Endodermal cell (in vitro differentiated cells): ENCODE measurements at regions not wholly inside any gene's neighbourhood (a gene's known extent, or its start where the extent isn't known, plus 50 kb on each side); places are given as distances from the start of the nearest gene placed in this dataset.

Experiments
- DNase-seq: peaks from one replicate; pipeline ENCODE4 v3.0.0-alpha.2; 2017
- H3K27ac ChIP-seq: 2 replicates; pipeline ENCODE4 v1.5.1; 2013; ENCODE audit warnings: mild to moderate bottlenecking, low read depth, low read length, moderate library complexity
- H3K27me3 ChIP-seq: 2 replicates; pipeline ENCODE4 v1.6.1; 2013; ENCODE audit warnings: mild to moderate bottlenecking, low read length, moderate library complexity; ENCODE audit not compliant: insufficient read depth, control insufficient read depth, poor library complexity, severe bottlenecking
- H3K36me3 ChIP-seq: 2 replicates; pipeline ENCODE4 v1.7.0; 2013; ENCODE audit warnings: mild to moderate bottlenecking, low read length, moderate library complexity; ENCODE audit not compliant: control insufficient read depth, insufficient read depth
- H3K4me1 ChIP-seq: one replicate; pipeline ENCODE4 v1.7.0; 2013; ENCODE audit warnings: low read length; ENCODE audit not compliant: control insufficient read depth, insufficient read depth
- H3K4me3 ChIP-seq: 2 replicates; pipeline ENCODE4 v1.5.1; 2013; ENCODE audit warnings: mild to moderate bottlenecking, low read length, moderate library complexity
- H3K9ac ChIP-seq: 2 replicates; pipeline ENCODE4 v1.6.1; 2013; ENCODE audit warnings: mild to moderate bottlenecking, low read length, moderate library complexity; ENCODE audit not compliant: poor library complexity, severe bottlenecking; ENCODE audit errors: extremely low read depth
- H3K9me3 ChIP-seq: 2 replicates; pipeline ENCODE4 v1.6.1; 2013; ENCODE audit warnings: mild to moderate bottlenecking, low read length, moderate library complexity; ENCODE audit not compliant: control insufficient read depth
- H3K27ac Mint-ChIP-seq: 2 replicates; pipeline ENCODE4 v1.8.0; 2020; ENCODE audit warnings: mixed read lengths
- H3K27me3 Mint-ChIP-seq: 2 replicates; pipeline ENCODE4 v1.8.0; 2021; ENCODE audit warnings: mild to moderate bottlenecking, mixed read lengths; ENCODE audit not compliant: insufficient read depth
- H3K36me3 Mint-ChIP-seq: 2 replicates; pipeline ENCODE4 v1.8.0; 2020; ENCODE audit warnings: low read depth, mixed read lengths
- H3K4me1 Mint-ChIP-seq: 2 replicates; pipeline ENCODE4 v1.8.0; 2020; ENCODE audit warnings: mixed read lengths
- H3K4me3 Mint-ChIP-seq: 2 replicates; pipeline ENCODE4 v1.8.0; 2020; ENCODE audit warnings: mild to moderate bottlenecking, moderate library complexity, mixed read lengths
- H3K9me3 Mint-ChIP-seq: 2 replicates; pipeline ENCODE4 v1.8.0; 2020; ENCODE audit warnings: mild to moderate bottlenecking, mixed read lengths
- WGBS, 2 experiments: methylation state at CpG; one replicate each; pipeline versions ENCODE4 v1.1.5 to v1.1.7; 2013; ENCODE audit warnings: missing lambda C conversion rate in 2 of 2, mixed read lengths in 1 of 2; ENCODE audit not compliant: insufficient coverage in 1 of 2, insufficient read length in 1 of 2; 5-methylcytosine and 5-hydroxymethylcytosine counted together
- TF ChIP-seq, protein P1 (sequence below): fragments of 200-600 bp; sonication (generic); conservative IDR thresholded peaks from 2 replicates; pipeline ENCODE4 v1.5.0; 2021; ENCODE audit warnings: antibody characterized with exemption, mild to moderate bottlenecking

DNA sequence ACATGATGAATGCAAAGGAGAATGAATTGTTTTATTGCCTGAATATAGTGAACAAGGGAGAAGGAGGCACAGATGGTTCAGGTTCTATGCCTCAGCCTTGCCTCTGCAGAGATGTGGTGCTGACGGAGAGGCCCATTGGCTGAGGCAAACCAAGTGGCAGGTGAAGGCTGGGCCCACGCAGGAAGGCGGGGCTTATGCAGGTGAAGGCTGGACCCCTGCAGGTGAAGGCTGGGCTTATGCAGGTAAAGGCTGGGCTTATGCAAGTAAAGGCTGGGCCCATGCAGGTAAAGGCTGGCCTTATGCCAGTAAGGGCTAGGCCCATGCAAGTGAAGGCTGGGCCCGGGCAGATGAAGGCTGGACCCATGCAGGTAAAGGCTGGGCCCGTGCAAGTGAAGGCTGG lies 414.7 kb downstream of the LRATD1 start:
- Mint-ChIP-seq H3K9me3 (no peaks in the 10 kb centered on the region), H3K27ac (no peak overlapping the region), H3K4me1 (peaks cover 16% of the 10 kb centered on the region), H3K36me3 (no peaks in the 10 kb centered on the region), H3K27me3 (peaks cover 6% of the 10 kb centered on the region), H3K4me3 (no peak overlapping the region)
- Histone ChIP-seq H3K27me3 (no peaks in the 10 kb centered on the region), H3K9ac (no peak overlapping the region), H3K36me3 (no peaks in the 10 kb centered on the region), H3K27ac (no peak overlapping the region), H3K4me1 (no peaks in the 10 kb centered on the region), H3K4me3 (no peak overlapping the region), H3K9me3 (no peaks in the 10 kb centered on the region)
- TF ChIP-seq, protein P1, sequence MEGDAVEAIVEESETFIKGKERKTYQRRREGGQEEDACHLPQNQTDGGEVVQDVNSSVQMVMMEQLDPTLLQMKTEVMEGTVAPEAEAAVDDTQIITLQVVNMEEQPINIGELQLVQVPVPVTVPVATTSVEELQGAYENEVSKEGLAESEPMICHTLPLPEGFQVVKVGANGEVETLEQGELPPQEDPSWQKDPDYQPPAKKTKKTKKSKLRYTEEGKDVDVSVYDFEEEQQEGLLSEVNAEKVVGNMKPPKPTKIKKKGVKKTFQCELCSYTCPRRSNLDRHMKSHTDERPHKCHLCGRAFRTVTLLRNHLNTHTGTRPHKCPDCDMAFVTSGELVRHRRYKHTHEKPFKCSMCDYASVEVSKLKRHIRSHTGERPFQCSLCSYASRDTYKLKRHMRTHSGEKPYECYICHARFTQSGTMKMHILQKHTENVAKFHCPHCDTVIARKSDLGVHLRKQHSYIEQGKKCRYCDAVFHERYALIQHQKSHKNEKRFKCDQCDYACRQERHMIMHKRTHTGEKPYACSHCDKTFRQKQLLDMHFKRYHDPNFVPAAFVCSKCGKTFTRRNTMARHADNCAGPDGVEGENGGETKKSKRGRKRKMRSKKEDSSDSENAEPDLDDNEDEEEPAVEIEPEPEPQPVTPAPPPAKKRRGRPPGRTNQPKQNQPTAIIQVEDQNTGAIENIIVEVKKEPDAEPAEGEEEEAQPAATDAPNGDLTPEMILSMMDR = no peak
- DNase-seq = peak; percentile 76
- 92% methylated on average over 4 to 5 of the region's 5 CpGs for WGBS, 2 experiments

DNA sequence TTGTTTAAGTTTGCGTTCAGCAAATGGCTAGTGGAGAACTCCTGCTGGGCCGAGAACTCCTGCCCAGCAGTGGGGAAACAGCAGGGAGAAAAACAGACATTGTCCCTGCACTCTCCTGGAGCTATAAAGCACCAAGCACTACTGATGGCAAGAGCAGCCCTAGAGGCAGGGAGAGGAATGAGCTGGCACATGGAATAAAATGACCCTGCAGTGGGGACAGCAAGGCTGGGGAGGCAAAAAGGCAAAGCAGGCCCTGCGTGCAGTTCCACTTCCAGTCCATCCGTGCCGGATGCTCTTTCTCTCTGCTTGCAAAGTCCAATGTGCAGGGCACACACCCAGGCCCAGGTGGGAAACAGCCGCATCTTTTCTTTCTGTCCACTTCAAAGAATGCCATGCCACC lies 415.5 kb downstream of the LRATD1 start:
- 75 to 80% methylated on average over 5 to 6 of the region's 6 CpGs for WGBS, 2 experiments
- H3K27me3 Mint-ChIP-seq = peaks cover 6% of the 10 kb centered on the region
- no peak overlapping the region for H3K9ac ChIP-seq
- no peaks in the 10 kb centered on the region for H3K9me3 ChIP-seq
- H3K36me3 ChIP-seq = no peaks in the 10 kb centered on the region
- H3K9me3 Mint-ChIP-seq = no peaks in the 10 kb centered on the region
- DNase-seq = no peak
- no peaks in the 10 kb centered on the region for H3K36me3 Mint-ChIP-seq
- H3K4me3 ChIP-seq = no peak overlapping the region
- no peaks in the 10 kb centered on the region for H3K27me3 ChIP-seq
- H3K4me1 ChIP-seq = no peaks in the 10 kb centered on the region
- no peak overlapping the region for H3K27ac Mint-ChIP-seq
- no peak overlapping the region for H3K27ac ChIP-seq
- no peak overlapping the region for H3K4me3 Mint-ChIP-seq
- H3K4me1 Mint-ChIP-seq = peaks cover 14% of the 10 kb centered on the region
- TF ChIP-seq, protein P1 = peak; percentile 52

DNA sequence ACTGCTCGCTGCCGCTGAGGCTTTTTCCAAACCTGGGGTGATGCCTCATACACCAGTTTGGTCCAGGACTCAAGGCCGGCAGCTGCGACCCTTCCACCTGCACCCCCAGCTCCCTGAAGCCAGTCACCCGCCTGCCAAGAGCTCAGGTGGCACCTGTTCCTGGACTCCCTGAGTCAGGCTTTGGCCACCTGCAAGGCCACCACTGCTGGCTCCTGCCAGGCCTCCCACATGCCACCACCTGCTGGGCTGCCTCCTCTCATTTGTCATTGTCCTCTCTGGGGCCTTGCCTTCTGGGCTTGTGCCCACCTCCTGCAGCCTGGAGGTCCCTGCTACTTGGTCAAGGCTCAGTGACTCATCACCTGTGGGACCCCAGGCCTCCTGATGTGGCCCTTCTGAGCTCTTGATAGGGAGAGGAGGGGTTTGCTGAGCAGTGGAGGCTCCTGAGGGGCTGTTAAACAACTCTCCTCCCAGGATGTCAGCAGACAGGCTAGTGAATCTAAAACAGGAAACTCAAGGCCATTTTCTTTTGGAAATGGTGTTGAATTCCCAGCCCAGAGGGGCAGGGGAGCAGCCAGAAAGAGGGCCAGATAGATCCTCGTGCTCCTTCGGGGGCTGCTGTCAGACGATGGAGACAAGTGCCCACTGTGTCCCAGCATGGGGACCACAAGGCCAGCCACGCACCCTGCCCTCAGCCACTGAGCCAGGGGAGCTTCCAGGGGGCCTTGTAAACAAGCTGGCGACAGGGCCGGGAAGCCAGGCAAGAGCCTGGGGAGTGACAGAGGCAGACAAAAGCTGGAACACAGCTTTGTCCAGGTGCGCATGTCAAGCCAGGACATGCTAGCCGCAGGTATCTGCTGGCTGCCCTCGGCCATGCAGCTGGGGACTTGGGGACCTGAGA lies 416.8 kb downstream of the LRATD1 start:
- peaks cover 10% of the 10 kb centered on the region for H3K27me3 Mint-ChIP-seq
- WGBS, 2 experiments = 91 to 98% methylated on average over 8 to 14 of the region's 14 CpGs
- no peaks in the 10 kb centered on the region for H3K36me3 Mint-ChIP-seq
- H3K4me1 ChIP-seq = no peaks in the 10 kb centered on the region
- no peak overlapping the region for H3K4me3 ChIP-seq
- H3K4me1 Mint-ChIP-seq = peaks cover under 1% of the 10 kb centered on the region
- H3K9ac ChIP-seq = no peak overlapping the region
- TF ChIP-seq, protein P1 = no peak
- no peaks in the 10 kb centered on the region for H3K36me3 ChIP-seq
- DNase-seq = no peak
- no peak overlapping the region for H3K4me3 Mint-ChIP-seq
- no peak overlapping the region for H3K27ac ChIP-seq
- peaks cover 6% of the 10 kb centered on the region for H3K27me3 ChIP-seq
- H3K27ac Mint-ChIP-seq = no peak overlapping the region
- no peaks in the 10 kb centered on the region for H3K9me3 ChIP-seq
- H3K9me3 Mint-ChIP-seq = no peaks in the 10 kb centered on the region
